Glomerular visceral epithelial cell (primary cell): ENCODE measurements at regions not wholly inside any gene's neighbourhood (a gene's known extent, or its start where the extent isn't known, plus 50 kb on each side); places are given as distances from the start of the nearest gene placed in this dataset.

Source experiments
- DNase-seq: peaks from one replicate; pipeline ENCODE4 v3.0.0-alpha.2; 2016; ENCODE audit errors: extremely low spot score

- no peak for DNase-seq
Measured at GRCh38 chr13:63129995-63130394, 1714.3 kb upstream of the PCDH20 start.

DNA sequence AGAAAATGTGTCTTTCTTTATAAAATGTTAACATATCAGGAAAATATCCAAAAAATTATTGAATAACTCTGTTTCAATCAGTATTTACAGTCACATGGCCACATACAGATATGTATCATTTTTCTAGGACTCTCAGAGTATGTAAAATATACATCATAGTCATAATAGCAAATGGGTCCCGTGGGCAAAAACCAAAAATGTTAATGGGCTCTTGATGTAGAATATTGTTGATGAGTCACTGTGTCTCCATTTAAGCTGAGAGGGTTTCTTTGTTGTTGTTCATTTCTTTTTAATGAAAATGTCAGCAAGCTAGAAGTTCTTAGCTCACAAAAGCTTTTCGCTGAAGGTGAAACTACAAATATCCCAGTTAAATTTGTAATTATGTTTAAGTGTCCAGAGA, 1713.1 kb upstream of the PCDH20 start:
- no peak for DNase-seq

GRCh38 chr13:63124863-63125262, 1709.2 kb upstream of the PCDH20 start:
- peak; percentile 33 for DNase-seq

- DNase-seq = no peak
Measured at GRCh38 chr13:63120883-63121282, 1705.2 kb upstream of the PCDH20 start.

GRCh38 chr13:63117710-63118109, 1702.1 kb upstream of the PCDH20 start:
- no peak for DNase-seq

DNA sequence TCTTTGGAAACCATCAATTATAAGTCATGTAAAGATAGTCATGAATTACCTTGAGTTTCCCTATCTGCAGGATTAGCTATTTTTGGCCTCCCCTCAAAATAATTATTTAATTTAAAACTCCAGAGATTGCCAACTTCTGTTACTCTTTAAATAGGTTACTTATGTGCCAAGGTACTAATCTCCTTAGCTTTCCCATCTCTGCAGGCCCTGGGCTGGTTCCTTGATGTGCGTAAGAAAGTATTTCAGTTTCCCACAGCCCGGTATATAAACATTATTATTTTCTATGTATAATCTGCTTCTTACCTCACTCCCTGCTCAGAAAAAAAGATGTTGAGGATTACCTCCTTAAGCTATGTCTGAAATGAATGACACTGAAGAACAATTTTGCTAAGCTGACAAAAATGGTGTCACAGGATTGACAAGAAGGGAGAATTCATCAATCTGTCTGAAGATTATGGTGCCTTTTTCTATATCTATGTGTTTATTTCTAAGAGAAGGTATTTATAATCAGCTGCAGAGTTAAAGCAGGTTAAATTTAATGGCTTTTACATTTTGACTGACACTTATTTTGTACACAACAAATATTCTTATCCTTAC, 1697.2 kb upstream of the PCDH20 start:
- no peak for DNase-seq

GRCh38 chr13:63110466-63110865, 1694.8 kb upstream of the PCDH20 start:
- DNase-seq = no peak

DNA sequence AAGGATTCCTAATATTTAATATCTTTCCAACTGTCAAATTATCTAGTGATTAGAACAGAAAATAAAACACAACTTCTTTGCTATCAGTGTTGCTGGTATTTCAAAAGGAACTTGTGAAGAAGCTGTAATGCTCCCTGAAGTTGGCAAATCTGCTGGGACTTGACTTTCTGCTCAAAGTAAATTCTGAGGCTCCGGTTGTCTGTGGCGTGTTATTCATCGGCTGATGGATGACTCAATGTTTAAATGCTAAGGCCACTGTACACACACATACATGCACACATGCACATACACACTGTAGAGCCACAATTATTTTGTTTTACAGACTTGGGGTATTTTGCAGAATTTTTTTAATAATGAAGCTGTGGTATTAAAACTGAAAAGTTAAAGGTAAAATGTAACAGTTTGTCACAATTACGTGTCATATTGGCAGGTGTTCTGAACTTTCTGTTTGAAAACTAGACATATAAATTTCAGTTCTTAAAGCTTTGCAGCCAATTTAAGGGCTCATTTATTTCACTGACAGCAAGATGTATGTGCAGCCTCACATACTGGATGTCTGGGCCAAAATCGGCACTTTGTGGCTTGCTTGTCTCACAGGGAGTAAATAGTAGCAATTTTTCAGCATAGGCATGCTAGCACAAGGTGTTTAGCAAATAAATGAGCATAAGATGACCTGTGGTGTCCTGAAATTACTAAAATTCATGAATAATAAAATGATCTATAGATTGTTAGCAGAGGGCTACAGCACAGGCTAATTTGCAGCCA, 1691.7 kb upstream of the PCDH20 start:
- DNase-seq = peak; percentile 39

GRCh38 chr13:63094717-63095116, 1679.1 kb upstream of the PCDH20 start:
- no peak for DNase-seq

DNA sequence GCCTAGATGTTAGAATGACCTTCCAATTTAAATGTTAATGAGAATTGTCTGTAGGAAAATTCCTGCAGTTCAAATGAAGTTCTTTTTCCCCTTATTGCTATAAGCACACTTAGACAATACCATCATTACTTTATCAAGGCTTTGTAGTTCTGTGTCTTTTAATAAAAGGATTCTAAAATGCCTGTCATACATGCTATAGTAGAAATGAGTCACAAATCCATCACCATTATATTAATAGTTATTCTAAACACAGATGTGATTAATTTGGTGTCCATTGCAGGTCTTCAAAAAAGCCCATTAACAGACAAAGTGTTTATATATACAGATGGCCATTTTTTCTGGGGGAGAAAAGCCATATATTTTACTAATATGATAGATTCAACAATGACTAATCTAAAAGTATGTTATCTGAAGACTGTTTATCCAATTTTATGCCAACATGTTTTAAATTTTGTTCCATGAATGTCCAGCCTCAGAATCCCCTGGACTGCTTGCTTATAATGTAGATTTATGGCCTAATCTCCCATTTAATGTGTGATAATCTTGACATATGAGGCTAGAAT, 1678.3 kb upstream of the PCDH20 start:
- no peak for DNase-seq

DNA sequence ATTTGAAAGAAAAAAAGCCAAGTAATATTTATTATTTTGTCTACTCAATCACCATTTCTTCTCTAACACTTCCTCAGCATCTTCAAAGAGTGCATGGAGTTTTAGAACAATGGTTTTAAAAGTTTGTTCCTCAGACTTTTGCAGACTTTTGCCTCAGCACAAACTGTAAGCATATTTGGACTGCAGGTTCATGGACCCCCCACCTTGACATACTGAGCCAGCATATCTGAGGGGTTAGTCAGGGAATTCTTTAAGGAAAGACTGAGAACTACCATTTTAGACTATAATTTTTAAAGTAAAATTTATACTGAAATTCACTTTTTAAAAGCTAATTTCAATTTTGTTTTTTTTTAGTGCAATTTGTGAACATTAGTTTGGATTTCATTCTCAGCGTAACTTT, 1676.8 kb upstream of the PCDH20 start:
- DNase-seq = peak; percentile 2

GRCh38 chr13:63090524-63090923, 1674.9 kb upstream of the PCDH20 start:
- no peak for DNase-seq

- no peak for DNase-seq
Measured at GRCh38 chr13:63088226-63088625, 1672.6 kb upstream of the PCDH20 start.

DNA sequence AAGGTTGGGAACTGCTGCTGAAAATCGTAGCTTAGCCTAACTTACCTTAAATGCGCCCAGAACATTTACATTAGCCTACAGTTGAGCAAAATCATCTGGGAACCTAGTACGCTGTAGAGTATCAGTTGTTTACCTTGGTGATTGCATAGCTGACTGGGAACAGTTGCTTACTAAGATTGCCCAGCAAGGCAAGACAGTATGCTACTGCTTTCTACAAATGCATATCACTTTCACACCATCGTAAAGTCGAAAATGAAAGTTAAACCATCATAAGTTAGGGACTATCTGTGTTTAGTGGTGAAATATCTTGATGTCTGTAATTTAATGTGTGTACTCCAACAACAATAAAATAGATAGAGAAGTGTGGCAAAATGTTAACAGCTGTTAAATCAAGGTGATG, 1670.6 kb upstream of the PCDH20 start:
- DNase-seq = no peak

DNA sequence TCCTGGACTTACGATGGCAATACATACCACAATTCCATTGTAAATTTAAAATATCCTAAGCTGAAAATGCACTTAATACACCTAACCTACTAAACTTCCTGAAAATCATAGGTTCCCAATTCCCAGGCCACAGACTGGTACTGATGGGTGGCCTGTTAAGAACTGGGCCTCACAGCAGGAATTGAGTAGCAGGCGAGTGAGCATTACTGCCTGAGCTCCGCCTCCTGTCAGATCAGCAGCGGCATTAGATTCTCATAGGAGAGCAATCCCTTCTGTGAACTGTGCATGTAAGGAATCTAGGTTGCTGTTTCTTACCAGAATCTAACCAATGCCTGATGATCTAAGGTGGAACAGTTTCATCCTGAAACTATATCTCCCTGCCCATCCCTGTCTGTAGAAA, 1670.2 kb upstream of the PCDH20 start:
- no peak for DNase-seq

GRCh38 chr13:63081400-63082014, 1665.9 kb upstream of the PCDH20 start:
- no peak for DNase-seq

GRCh38 chr13:63075126-63075525, 1659.5 kb upstream of the PCDH20 start:
- DNase-seq = no peak

DNA sequence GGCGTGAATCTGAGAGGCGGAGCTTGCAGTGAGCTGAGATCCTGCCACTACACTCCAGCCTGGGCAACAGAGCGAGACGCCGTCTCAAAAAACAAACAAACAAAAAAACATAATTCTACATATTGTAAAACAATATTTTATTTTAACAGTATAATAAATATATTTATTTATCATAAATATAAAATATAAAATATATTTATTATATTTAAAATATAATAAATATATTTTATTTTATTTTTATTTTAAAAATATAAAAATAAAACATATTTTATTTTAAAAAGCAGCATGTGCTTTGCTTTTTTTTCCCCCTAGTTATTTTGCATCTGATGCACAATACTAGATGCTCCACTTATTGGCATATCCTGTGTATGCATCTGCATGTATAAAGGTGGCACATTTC, 1634.6 kb upstream of the PCDH20 start:
- DNase-seq = no peak

DNA sequence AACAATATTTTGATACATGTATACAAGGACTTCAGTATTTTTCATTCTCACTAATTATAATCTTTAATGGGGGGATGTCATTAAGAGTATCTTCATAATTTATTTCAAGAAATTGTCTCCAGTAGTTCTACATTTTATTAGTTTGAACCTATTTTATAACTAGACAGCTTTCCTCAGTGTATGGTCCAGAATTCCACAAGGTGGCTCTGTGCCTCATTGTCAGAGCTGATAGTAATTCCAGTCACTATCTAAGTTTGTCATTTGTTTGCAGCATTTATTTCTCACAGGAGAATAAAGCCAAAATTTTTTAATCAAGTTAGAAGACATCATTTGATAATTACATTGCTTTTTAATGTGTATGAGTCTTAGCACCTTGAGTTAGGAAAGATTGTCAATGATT, 1633.0 kb upstream of the PCDH20 start:
- DNase-seq = peak; percentile 3

DNA sequence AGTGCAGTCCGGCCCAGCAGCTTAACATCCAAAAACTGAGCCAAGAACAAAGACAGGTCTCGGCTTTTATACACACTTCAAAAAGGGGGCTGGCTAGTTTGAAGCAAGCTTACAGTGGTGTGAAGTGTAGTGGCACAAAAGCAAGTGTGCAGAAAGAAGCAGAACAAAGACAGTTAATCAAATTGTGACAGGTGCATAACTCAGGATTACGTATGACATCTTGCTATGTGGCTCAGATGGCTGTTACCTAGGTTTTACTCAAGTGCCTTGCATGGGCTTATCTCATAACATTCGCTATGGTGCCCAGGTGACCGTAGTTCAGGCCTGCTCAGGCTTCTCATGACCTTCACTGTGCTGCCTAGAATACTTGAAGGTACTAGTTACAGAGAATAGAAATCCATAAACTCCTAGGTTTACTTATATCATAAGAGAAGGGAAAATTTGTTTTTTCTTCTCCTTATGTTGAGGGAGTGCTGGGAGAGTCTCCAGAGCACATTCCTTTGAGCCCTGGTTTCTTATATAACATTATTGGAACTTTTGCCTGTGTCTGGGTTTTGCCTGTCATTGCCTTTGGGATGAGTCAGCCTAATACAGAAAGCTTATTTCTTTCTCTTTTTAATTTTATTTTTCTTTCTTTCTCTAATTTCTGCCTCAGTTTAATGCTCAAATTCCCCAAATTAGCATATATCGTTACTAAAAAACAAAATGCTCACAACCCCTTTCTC, 1629.1 kb upstream of the PCDH20 start:
- no peak for DNase-seq

- no peak for DNase-seq
Measured at GRCh38 chr13:63042686-63043085, 1627.0 kb upstream of the PCDH20 start.
